Spleen (tissue), 11 donors: ENCODE measurements at regions not wholly inside any gene's neighbourhood (a gene's known extent, or its start where the extent isn't known, plus 50 kb on each side); places are given as distances from the start of the nearest gene placed in this dataset.

ENCODE experiments used
- DNase-seq: peaks from one replicate; pipeline ENCODE4 v3.0.0-alpha.2; 2020
- H3K27ac ChIP-seq, 8 donors: fragments of 200-600 bp; sonication (generic) in 7 of 8; 1 replicate in 4 of 8; 2 replicates in 4 of 8; pipeline versions ENCODE4 v1.5.0 to v1.8.0; 2016 to 2021; ENCODE audit warnings: inconsistent platforms in 4 of 8, mild to moderate bottlenecking in 4 of 8, moderate library complexity in 1 of 8
- H3K27me3 ChIP-seq, 7 donors: fragments of 200-600 bp; sonication (generic) in 6 of 7; replicated peaks in 1 of 7; 1 replicate in 4 of 7; 2 replicates in 3 of 7; pipeline versions ENCODE4 v1.5.0 to v1.8.0; 2016 to 2021; ENCODE audit warnings: inconsistent platforms in 3 of 7, mild to moderate bottlenecking in 1 of 7
- H3K36me3 ChIP-seq, 6 donors: fragments of 200-600 bp; sonication (generic) in 5 of 6; 1 replicate in 4 of 6; 2 replicates in 2 of 6; pipeline versions ENCODE4 v1.5.0 to v1.8.0; 2016 to 2021; ENCODE audit warnings: inconsistent platforms in 2 of 6
- H3K4me1 ChIP-seq, 6 donors: fragments of 200-600 bp; sonication (generic) in 5 of 6; 1 replicate in 3 of 6; 2 replicates in 3 of 6; pipeline versions ENCODE4 v1.5.0 to v1.8.0; 2016 to 2021; ENCODE audit warnings: inconsistent platforms in 3 of 6
- H3K4me3 ChIP-seq, 8 donors: fragments of 200-600 bp; sonication (generic) in 7 of 8; 1 replicate in 4 of 8; 2 replicates in 4 of 8; pipeline versions ENCODE4 v1.5.0 to v1.8.0; 2016 to 2021; ENCODE audit warnings: inconsistent platforms in 4 of 8, mild to moderate bottlenecking in 4 of 8, moderate library complexity in 2 of 8
- H3K9me3 ChIP-seq, 8 donors: fragments of 200-600 bp; sonication (generic) in 7 of 8; 1 replicate in 4 of 8; 2 replicates in 4 of 8; pipeline versions ENCODE4 v1.5.0 to v1.8.0; 2016 to 2021; ENCODE audit warnings: inconsistent platforms in 4 of 8
- POLR2A ChIP-seq, 3 donors: fragments of 450-650 bp; IDR thresholded peaks; one replicate each; pipeline ENCODE4 v1.5.1; 2017; ENCODE audit warnings: antibody characterized with exemption in 3 of 3, mild to moderate bottlenecking in 1 of 3
- POLR2AphosphoS5 ChIP-seq, 3 donors: sonication (generic); formaldehyde crosslinking; IDR thresholded peaks; one replicate each; pipeline ENCODE4 v1.5.1; 2017; ENCODE audit warnings: antibody characterized with exemption in 3 of 3
- WGBS, 5 donors: extraction: QIAGEN DNeasy Blood & Tissue Kit in 3 of 5; methylation state at CpG; one replicate each; pipeline versions ENCODE4 v1.1.5 to v1.1.7; 2013 to 2018; 5-methylcytosine and 5-hydroxymethylcytosine counted together
- intact Hi-C: fragments of 100-400 bp; cut with DNase I; formaldehyde crosslinking; loops from one replicate; pipeline ENCODE4 v1.15.0; 2023; ENCODE audit warnings: low total_unique reads
- TF ChIP-seq, protein P1 (sequence below), 11 experiments: fragments of 200-600 bp in 7 of 11; fragments of 450-650 bp in 4 of 11; sonication (generic) in 4 of 11; IDR thresholded peaks in 8 of 11; conservative IDR thresholded peaks in 3 of 11; 1 replicate in 7 of 11; 2 replicates in 4 of 11; pipeline versions ENCODE4 v1.4.0 to v1.8.0; 2016 to 2021; ENCODE audit warnings: antibody characterized with exemption in 11 of 11, inconsistent platforms in 4 of 11, mild to moderate bottlenecking in 1 of 11
- donor health status: healthy with polysubstance abuse.
- donor health status: DM: no; HTN: no; CAD: no; lungs with moderate emphysema.
- donor health status: DM: no; HTN: no; CAD: no.
- donor health status: Bipolar disorder and iron deficiency.
- donor health status: healthy.
- donor health status: DM: no; HTN: no; CAD: no.
- donor health status: DM: yes; HTN: yes; CAD: no.

DNA sequence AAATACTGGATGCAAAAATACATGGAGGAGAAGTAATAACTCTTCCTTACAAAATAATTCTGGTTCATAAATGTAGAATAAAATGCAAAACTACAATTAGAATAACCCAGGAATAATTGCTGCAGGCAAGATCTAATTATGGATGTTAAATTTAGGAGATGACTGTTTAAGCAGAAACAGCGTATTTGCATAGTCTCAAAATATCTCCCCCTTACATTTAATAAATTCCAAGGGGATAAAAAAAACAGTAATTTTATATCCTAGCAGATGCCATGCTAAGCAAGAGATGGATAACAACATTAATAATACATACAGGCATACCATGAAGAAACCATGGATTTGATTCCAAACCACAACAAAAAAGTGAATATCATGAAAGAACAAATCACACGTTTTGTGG is 1253.1 kb upstream of the MIR17HG start:
- H3K9me3 ChIP-seq = peaks cover 0 to 15% (median 2%) of the 10 kb centered on the region in 8 donors
- no peak overlapping the region for H3K27ac ChIP-seq
- WGBS, 5 donors = 79 to 89% (median 87%) methylated on average over 2 of the region's 2 CpGs
- TF ChIP-seq, protein P1, sequence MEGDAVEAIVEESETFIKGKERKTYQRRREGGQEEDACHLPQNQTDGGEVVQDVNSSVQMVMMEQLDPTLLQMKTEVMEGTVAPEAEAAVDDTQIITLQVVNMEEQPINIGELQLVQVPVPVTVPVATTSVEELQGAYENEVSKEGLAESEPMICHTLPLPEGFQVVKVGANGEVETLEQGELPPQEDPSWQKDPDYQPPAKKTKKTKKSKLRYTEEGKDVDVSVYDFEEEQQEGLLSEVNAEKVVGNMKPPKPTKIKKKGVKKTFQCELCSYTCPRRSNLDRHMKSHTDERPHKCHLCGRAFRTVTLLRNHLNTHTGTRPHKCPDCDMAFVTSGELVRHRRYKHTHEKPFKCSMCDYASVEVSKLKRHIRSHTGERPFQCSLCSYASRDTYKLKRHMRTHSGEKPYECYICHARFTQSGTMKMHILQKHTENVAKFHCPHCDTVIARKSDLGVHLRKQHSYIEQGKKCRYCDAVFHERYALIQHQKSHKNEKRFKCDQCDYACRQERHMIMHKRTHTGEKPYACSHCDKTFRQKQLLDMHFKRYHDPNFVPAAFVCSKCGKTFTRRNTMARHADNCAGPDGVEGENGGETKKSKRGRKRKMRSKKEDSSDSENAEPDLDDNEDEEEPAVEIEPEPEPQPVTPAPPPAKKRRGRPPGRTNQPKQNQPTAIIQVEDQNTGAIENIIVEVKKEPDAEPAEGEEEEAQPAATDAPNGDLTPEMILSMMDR (IDR thresholded peaks at IDR 0.05 in 8 of 11, conservative IDR thresholded peaks at IDR 0.05 in 3 of 11) = no peak
- TF ChIP-seq POLR2A (IDR thresholded peaks at IDR 0.05) = no peak
- no peak for TF ChIP-seq POLR2AphosphoS5 (IDR thresholded peaks at IDR 0.05)
- no peaks in the 10 kb centered on the region for H3K4me1 ChIP-seq
- no peak for DNase-seq
- no peaks in the 10 kb centered on the region for H3K27me3 ChIP-seq
- no peaks in the 10 kb centered on the region for H3K36me3 ChIP-seq
- intact Hi-C loops = no loop called here
- no peak overlapping the region for H3K4me3 ChIP-seq

DNA sequence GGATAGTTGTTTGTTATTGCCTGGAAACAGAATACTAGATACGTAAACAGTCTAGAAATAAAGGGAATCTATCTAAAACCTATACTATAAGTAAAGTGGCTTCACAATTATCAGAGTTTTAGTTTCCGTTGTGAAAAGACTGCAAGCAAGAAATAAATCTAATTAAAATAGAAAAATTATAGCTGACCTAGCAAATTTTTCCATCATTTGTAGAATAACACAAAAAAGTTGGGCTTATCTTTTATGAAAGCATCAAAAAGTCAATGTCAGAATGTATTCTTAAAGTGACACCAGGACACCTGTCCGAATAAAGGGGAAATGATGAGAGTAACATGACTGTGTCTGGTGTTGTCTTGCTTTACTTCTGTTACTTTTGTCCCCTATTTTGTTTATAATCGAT is 1248.9 kb upstream of the MIR17HG start:
- Histone ChIP-seq H3K27ac (no peak overlapping the region), H3K4me1 (no peaks in the 10 kb centered on the region), H3K4me3 (no peak overlapping the region), H3K9me3 (peaks cover 0 to 30% (median 7%) of the 10 kb centered on the region in 8 donors), H3K36me3 (no peaks in the 10 kb centered on the region), H3K27me3 (no peaks in the 10 kb centered on the region)
- 80 to 93% (median 85%) methylated on average over 4 of the region's 4 CpGs for WGBS, 5 donors
- intact Hi-C loops = no loop called here
- no peak for TF ChIP-seq POLR2AphosphoS5 (IDR thresholded peaks at IDR 0.05)
- no peak for DNase-seq

DNA sequence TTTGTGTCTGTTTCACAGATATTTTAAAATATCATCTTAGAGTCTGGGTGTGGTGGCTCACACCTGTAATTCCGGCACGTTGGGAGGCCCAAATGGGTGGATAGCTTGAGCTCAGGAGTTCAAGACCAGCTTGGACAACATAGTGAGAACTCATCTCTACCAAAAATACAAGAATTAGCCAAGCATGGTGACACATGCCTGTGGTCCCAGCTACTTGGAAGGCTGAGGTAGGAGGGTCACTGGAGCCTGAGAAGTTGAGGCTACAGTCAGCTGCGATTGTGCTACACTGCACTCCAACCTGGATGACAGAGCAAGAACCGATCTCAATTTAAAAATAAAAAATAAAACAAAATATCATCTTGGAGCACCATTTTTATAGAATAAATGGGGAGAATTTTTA is 1247.6 kb upstream of the MIR17HG start:
- DNase-seq = no peak
- intact Hi-C loops = no loop called here
- Histone ChIP-seq H3K4me1 (no peaks in the 10 kb centered on the region), H3K4me3 (no peak overlapping the region), H3K36me3 (no peaks in the 10 kb centered on the region), H3K27ac (no peak overlapping the region), H3K9me3 (peaks cover 0 to 31% (median 7%) of the 10 kb centered on the region in 8 donors), H3K27me3 (no peaks in the 10 kb centered on the region)
- 86 to 95% (median 89%) methylated on average over 4 of the region's 4 CpGs for WGBS, 5 donors
- TF ChIP-seq POLR2A (IDR thresholded peaks at IDR 0.05) (no peak), POLR2AphosphoS5 (IDR thresholded peaks at IDR 0.05) (no peak)
- TF ChIP-seq, protein P1 (IDR thresholded peaks at IDR 0.05 in 8 of 11, conservative IDR thresholded peaks at IDR 0.05 in 3 of 11) = no peak

DNA sequence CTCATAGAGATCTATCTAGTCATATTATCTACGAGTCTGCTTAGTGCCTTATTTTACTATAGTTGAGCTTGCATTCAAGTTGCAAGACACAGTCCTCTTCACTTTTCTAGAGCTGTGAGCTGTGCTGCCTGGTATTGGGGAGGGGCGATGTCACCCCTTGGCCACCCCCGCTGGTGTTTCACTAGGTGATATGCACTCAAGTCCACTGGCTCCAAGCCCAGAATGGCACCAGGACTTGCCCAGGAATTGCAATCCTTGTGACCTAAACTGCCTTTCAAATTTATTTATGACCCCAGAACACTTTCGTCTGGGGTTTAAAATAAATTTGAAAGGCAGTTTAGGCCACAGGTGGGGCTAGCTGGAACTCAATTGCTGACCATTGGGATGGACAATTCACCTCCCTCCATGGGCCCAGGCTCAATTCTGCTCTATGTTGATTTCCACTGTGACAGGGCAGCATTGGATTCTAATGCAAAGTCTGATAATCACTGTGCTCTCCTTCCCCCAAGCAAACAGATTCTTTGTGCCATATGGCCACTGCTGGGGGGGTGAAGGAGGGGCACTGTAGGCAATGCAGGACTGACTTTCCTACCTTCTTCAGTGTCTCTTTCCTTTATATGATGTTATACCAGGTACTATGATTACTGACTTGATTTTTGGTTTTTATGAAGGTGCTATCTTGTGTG is 1244.2 kb upstream of the MIR17HG start:
- WGBS, 5 donors = 54 to 88% (median 68%) methylated on average over 4 of the region's 4 CpGs
- no peak overlapping the region for H3K27ac ChIP-seq
- H3K4me3 ChIP-seq = no peak overlapping the region
- no peaks in the 10 kb centered on the region for H3K36me3 ChIP-seq
- peaks cover 0 to 27% (median 6%) of the 10 kb centered on the region in 8 donors for H3K9me3 ChIP-seq
- no peak for DNase-seq
- H3K27me3 ChIP-seq = no peaks in the 10 kb centered on the region
- no peaks in the 10 kb centered on the region for H3K4me1 ChIP-seq
- no peak for TF ChIP-seq POLR2AphosphoS5 (IDR thresholded peaks at IDR 0.05)
- intact Hi-C loops = no loop called here

DNA sequence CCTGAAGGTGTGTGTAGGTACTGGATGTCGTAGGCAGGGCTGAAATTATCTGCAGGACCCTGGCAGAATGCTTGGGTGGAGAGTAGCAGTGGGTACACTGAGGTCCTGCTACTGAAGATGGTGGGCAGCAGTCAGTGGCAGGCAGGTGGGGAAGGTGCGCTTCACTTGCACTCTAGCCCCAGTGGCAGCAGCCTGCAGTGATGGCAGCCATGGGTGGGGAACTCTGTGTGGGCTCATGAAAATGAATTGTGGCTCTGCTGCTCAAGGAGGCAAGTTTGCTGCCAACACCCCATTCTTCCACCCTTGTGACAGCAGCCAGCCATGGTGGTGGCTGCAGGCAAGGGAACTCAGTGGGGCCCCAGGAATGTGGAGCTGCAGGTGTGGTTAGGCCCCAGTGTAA is 1242.7 kb upstream of the MIR17HG start:
- Histone ChIP-seq H3K4me1 (no peaks in the 10 kb centered on the region), H3K27me3 (no peaks in the 10 kb centered on the region), H3K4me3 (no peak overlapping the region), H3K9me3 (peaks cover 0 to 23% (median 5%) of the 10 kb centered on the region in 8 donors), H3K27ac (no peak overlapping the region), H3K36me3 (no peaks in the 10 kb centered on the region)
- no peak for TF ChIP-seq POLR2AphosphoS5 (IDR thresholded peaks at IDR 0.05)
- no peak for TF ChIP-seq POLR2A (IDR thresholded peaks at IDR 0.05)
- TF ChIP-seq, protein P1 (IDR thresholded peaks at IDR 0.05 in 8 of 11, conservative IDR thresholded peaks at IDR 0.05 in 3 of 11) = no peak
- intact Hi-C loops = no loop called here
- DNase-seq = no peak
- 74 to 88% (median 78%) methylated on average over 2 of the region's 2 CpGs for WGBS, 5 donors
